ENCODE measurements at regions not wholly inside any gene's neighbourhood (a gene's known extent, or its start where the extent isn't known, plus 50 kb on each side); places are given as distances from the start of the nearest gene placed in this dataset.
A peak's percentile ranks its signal among the peaks of the same experiment; 100 is the strongest.

DNA sequence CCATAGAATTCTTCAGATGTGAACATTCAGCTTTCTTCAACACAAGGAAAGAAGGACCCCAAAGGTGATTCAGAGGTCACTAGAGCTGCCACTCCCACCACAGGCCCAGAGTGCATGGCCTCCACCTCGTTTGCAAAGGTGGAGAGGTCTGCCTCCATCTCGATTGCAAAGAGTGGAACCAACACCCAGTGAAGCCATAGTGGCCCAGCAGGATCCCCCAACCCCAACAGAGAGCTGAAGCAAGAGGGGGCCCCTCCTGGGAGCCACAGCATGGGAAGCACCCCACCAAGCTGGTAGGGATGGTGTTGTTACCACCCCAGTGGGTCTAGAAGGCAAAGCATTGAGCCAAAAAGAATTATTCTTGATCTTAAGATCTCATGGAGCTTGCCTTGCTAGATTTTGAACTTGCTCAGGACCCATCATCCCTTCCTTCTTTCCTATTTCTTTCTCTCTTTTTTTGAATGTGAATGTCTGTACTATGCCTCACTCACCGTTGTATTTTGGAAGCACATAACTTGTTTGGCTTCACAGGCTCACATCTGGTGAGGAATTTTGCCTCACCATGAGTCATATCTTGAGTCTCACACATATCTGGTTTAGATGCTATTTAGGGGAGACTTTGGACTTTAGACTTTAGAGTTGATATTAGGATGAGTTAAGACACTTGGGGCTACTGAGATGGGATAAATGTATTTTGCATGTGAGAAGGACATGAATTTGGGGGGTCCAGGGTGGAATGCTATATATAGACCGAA, 119.2 kb downstream of the ANKRD60 start:
- DNase-seq, result no peak

GRCh38 chr20:58107533-58107932, 120.9 kb downstream of the ANKRD60 start:
- DNase-seq, result no peak

DNA sequence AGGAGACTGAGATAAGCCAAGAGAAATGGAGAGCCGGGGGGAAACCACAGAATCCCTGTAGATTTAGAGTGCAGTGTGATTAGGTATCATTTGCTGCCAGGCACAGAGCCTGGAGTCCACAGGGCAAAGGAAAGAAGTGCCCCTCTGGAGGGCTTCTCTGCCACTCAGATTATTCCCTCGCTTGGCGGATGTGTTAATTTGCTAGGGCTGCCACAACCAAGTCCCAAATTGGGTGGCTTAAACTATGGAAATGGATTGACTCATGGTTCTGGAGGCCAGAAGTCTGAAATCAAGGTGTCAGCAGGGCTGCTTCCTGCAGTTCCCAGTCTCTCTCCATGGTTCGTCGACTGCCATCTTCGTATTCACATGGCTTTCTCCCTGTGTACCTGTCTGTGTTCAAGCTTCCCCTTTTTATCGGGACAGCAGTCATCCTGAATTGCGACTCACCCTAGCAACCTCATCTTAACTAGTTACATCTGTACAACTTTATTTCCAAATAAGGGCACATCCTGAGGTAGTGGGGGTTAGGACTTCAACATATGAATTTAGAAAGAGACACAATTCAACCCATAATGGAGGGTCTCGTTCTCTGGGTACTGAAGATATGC, 122.2 kb downstream of the ANKRD60 start:
- DNase-seq, result no peak

- no peak for DNase-seq
Observed at GRCh38 chr20:58103961-58104360, 124.5 kb downstream of the ANKRD60 start.

GRCh38 chr20:58103517-58103904, 124.9 kb downstream of the ANKRD60 start:
- DNase-seq, result no peak

GRCh38 chr20:58102744-58103516, 125.5 kb downstream of the ANKRD60 start:
- DNase-seq, result peak; percentile 4

GRCh38 chr20:58102261-58102660, 126.2 kb downstream of the ANKRD60 start:
- DNase-seq, result no peak

DNA sequence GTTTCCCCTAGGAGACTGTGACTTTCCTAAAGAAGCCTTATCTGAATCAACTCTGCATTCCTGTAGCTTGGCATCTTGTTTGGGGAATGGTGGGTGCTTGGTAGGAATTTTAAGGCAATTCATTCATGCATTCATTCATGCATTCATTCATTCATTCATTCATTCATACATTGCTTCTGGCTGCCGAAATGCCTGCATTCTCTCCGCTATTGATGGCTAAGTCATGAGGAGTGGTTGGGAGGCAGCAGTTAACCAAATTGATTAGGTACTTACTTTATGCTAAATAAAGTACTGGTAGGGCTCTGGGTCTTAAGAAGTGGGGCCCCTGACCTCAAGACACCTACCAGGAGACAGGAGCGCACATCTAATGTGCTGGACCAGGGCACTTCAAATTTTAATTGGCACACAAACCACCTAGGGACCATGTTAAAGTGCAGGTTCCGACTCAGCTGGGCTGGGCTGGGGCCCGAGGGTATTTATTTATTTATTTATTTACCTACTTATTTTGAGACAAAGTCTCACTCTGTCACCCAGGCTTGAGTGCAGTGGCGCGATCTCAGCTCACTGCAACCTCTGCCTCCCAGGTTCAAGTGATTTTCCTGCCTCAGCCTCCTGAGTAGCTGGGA, 127.6 kb downstream of the ANKRD60 start:
- DNase-seq, result no peak

GRCh38 chr20:58099956-58100730, 128.3 kb downstream of the ANKRD60 start:
- no peak for DNase-seq

DNA sequence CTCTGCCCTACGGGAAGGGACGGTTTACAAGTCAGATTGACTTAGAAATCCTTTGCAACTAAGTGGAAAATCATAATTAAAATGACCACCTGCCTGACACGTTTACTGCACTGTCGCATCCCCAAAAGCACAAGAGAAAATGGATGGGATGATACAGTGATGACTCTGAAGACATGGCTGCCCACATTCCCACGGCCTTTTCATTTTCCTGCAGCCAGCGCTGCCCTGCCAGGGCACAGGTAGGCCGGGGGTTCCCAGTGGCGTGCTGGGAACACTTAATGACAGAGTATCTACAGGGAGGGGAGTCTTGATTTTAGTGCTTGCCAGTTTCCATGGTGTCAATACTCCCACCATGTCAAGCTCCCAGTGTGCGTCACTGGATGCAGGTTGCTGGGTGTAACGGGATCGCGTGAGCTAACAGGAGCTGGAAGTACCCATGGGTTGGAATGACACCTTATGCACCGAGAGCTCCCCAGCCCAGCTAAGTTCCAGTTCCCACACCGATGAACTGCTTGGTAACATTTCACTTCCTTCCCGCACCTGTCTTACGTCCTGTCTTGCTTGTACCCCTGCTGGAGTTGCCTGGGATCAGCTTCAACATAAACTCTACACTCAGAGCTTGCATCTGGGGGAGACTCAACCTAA, 129.0 kb downstream of the ANKRD60 start:
- no peak for DNase-seq

DNA sequence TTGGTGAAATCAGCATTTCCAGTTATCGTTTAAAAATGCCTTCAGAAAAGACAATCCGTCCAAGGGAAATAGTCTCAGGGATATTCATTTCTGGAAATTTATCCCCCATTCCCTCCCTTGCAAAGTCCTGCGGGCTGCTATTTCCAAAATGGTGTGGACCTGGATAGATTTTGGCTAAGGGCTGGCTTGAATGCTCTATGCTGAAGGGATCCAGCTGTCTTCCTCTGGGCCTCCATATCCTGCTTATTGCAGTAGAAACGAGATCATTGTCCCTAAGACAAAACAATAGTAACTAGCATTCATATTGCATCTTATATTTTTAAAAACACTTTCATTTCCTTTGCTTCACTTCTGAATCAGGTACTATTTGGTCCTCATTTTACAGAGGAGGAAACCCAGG, 129.9 kb downstream of the ANKRD60 start:
- DNase-seq, result no peak

- DNase-seq, result no peak
Observed at GRCh38 chr20:58097943-58098342, 130.5 kb downstream of the ANKRD60 start.

- DNase-seq, result no peak
Observed at GRCh38 chr20:58097429-58097828, 131.0 kb downstream of the ANKRD60 start.

- DNase-seq, result no peak
Observed at GRCh38 chr20:58096880-58097423, 131.5 kb downstream of the ANKRD60 start.

DNA sequence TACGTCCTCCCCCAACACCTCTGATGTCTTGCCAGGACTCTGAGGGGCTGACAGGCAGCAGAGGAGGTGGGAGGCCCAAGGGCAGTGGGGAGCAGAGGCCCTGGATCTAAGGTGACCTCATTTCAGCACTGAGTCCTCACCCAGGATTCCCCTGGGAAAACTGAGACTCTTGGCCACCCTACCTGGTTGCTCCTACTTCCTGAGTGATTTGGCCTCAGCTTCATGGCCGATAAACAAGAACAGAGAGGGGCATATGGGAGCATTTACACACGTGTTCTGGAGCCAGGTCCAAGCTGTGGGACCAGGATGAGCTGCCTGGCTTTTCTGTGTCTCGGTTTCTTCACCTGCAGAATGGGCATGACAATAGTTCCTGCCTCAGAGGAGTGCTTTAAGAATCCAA, 133.8 kb downstream of the ANKRD60 start:
- DNase-seq, result no peak

- DNase-seq, result no peak
Observed at GRCh38 chr20:58094160-58094559, 134.3 kb downstream of the ANKRD60 start.

DNA sequence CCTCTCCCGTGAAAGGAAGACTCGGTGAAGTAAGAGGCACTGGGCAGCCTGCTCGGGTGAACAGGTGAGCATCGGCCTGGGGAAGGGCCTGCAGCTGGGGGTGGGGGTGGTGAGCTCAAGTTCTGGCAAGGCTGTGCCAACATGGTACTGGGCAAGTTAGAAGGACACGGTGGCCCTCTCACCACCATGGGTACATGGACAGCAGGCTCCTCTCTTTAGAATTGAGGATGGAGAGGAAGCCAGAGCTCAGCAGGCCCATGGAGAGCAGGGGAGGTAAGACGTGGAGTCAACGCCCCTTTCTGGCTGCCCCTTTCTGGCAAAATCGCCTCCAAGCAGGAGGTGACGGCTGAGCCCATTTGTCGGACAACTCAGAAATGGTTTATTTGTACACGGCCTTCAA, 135.6 kb downstream of the ANKRD60 start:
- DNase-seq, result no peak

GRCh38 chr20:58092353-58092752, 136.1 kb downstream of the ANKRD60 start:
- DNase-seq, result no peak

- DNase-seq, result no peak
Observed at GRCh38 chr20:58091810-58092209, 136.6 kb downstream of the ANKRD60 start.

DNA sequence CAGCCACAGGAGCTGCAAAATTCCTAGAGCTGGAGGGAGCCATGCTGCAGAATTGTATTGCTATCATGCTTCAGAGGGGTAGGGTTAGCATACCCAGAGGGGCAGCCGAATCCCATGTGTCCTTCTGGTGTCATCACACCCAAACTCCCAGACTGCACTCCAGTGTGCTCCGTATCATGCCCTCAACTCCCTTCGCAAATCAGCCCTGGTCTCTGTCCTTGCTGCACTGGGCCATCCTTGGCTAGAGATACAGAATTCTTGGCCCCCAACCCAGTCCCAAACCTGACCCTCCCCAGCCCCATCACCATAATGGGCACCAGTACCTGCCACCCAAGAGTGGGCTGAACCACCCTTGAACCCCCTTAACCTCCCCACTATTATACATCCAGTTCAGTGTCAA, 138.3 kb downstream of the ANKRD60 start:
- no peak for DNase-seq

DNA sequence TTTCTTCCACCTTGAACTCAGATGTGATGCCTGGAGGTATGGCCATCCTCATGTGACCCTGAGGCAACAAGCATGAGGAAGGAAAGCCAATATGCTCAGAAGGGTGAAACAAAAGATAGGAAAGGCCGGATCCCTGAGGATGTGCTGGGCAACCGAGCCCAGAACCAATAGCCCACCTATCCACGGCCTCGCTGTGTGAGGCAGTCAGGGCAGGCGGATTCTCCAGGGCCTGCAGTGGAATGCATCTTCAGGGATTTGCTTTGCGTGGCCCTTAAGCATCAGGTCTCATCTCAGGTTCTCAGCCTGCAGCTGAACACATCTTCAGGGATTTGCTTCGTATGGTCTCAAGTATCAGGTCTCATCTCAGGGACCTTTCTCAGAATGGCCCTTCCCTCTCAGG, 139.8 kb downstream of the ANKRD60 start:
- no peak for DNase-seq

- no peak for DNase-seq
Observed at GRCh38 chr20:58088105-58088504, 140.3 kb downstream of the ANKRD60 start.

All from activated CD4-positive, alpha-beta T cell treated with anti-CD3 and anti-CD28 coated beads, Interleukin-2, amount 50 U/mL, for 16 hours (primary cell).